Keratinocyte (primary cell): ENCODE measurements at regions not wholly inside any gene's neighbourhood (a gene's known extent, or its start where the extent isn't known, plus 50 kb on each side); places are given as distances from the start of the nearest gene placed in this dataset.

Experiments
- EZH2 ChIP-seq: IDR thresholded peaks from one replicate; pipeline ENCODE4 v1.6.1; 2012; ENCODE audit warnings: inconsistent platforms, mild to moderate bottlenecking, low read length, moderate library complexity
- TF ChIP-seq, protein P1 (sequence below), 3 experiments: IDR thresholded peaks in 1 of 3; conservative IDR thresholded peaks in 1 of 3; optimal IDR thresholded peaks in 1 of 3; 2 replicates in 2 of 3; 3 replicates in 1 of 3; pipeline versions ENCODE3 to v1.5.1; 2011; ENCODE audit warnings: low read length in 3 of 3, mild to moderate bottlenecking in 3 of 3, moderate library complexity in 2 of 3, control low read depth in 1 of 3, inconsistent platforms in 1 of 3; ENCODE audit not compliant: insufficient read depth in 2 of 3; ENCODE audit errors: extremely low read depth in 1 of 3

DNA sequence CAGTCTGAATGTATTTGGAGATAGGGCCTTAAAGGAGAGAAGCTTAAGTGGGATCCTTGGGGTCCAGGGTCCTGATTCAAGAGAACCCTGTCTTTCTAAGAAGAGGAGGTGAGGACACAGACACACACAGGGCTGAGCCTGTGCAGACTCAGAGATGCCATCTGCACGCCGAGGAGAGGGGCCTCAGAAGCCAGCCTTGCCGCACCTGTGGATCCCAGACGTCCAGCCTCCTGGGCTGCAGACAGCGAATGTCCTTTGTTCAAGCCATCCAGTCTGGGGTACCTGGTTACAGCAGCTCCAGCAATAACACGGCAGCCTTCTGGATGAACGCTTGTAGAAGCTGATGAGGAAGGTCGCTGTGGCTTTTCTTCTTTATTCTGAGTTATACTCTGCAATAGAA is 1086.1 kb downstream of the BRD1 start:
- TF ChIP-seq, protein P1, sequence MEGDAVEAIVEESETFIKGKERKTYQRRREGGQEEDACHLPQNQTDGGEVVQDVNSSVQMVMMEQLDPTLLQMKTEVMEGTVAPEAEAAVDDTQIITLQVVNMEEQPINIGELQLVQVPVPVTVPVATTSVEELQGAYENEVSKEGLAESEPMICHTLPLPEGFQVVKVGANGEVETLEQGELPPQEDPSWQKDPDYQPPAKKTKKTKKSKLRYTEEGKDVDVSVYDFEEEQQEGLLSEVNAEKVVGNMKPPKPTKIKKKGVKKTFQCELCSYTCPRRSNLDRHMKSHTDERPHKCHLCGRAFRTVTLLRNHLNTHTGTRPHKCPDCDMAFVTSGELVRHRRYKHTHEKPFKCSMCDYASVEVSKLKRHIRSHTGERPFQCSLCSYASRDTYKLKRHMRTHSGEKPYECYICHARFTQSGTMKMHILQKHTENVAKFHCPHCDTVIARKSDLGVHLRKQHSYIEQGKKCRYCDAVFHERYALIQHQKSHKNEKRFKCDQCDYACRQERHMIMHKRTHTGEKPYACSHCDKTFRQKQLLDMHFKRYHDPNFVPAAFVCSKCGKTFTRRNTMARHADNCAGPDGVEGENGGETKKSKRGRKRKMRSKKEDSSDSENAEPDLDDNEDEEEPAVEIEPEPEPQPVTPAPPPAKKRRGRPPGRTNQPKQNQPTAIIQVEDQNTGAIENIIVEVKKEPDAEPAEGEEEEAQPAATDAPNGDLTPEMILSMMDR (optimal IDR thresholded peaks at IDR 0.05 in 1 of 3, IDR thresholded peaks at IDR 0.05 in 1 of 3, conservative IDR thresholded peaks at IDR 0.05 in 1 of 3; ENCODE audit: extremely low read depth in 1 of 3, insufficient read depth in 2 of 3, low read length in 3 of 3) = no peak
- no peak for TF ChIP-seq EZH2
